A549 (cell line): ENCODE measurements at regions not wholly inside any gene's neighbourhood (a gene's known extent, or its start where the extent isn't known, plus 50 kb on each side); places are given as distances from the start of the nearest gene placed in this dataset.

Experiments
- ATAC-seq, 2 experiments: fragments of 200-7000 bp in 1 of 2; fragments of >200 bp in 1 of 2; cut with Nextera tagmentation in 1 of 2; cut with Tn5 transposase in 1 of 2; 3 replicates each; pipeline versions ENCODE4 v1.8.0 to v1.9.1; 2018 to 2020; ENCODE audit warnings: mild to moderate bottlenecking in 1 of 2, moderate library complexity in 1 of 2
- CTCF ChIA-PET: fragments of 300-600 bp; sonication (Branson Sonifier 250); formaldehyde crosslinking; extraction: SDS; loops from one replicate; lab custom pipeline; 2021; ENCODE audit warnings: antibody characterized with exemption, inconsistent platforms; lab: Yijun Ruan, JAX
- POLR2A ChIA-PET: fragments of 350-600 bp; formaldehyde crosslinking; extraction: SDS; loops from one replicate; lab custom pipeline; 2021; ENCODE audit warnings: antibody characterized with exemption, inconsistent platforms; lab: Yijun Ruan, JAX
- DNase-seq, 2 experiments: peaks; one replicate each; pipeline versions ENCODE4 v3.0.0 to v3.0.0-alpha.2; 2011 to 2016; ENCODE audit warnings: low read depth in 1 of 2, low spot score in 1 of 2
- FAIRE-seq: peaks from 2 replicates; lab custom pipeline; 2011; peaks lifted over from hg19 to GRCh38; lab: Jason Lieb, UNC
- H3K27ac ChIP-seq, 2 experiments: fragments of >200 bp; sonication (Bioruptor Twin); formaldehyde crosslinking; 3 replicates each; pipeline ENCODE4 v1.5.1; 2016 to 2017
- H3K4me1 ChIP-seq: fragments of >200 bp; sonication (Bioruptor Twin); formaldehyde crosslinking; 3 replicates; pipeline ENCODE4 v1.6.1; 2016
- H3K4me2 ChIP-seq: fragments of >200 bp; sonication (Bioruptor Twin); formaldehyde crosslinking; 3 replicates; pipeline ENCODE4 v1.6.1; 2016
- H3K4me3 ChIP-seq: fragments of >200 bp; sonication (Bioruptor Twin); formaldehyde crosslinking; 3 replicates; pipeline ENCODE4 v1.5.1; 2016
- H3K9me3 ChIP-seq: fragments of >200 bp; sonication (Bioruptor Twin); formaldehyde crosslinking; 3 replicates; pipeline ENCODE4 v1.6.1; 2016
- ATOH8 ChIP-seq: fragments of 250-450 bp; sonication (Bioruptor Pico); IDR thresholded peaks from 2 replicates; pipeline ENCODE4 v1.5.0; 2020; ENCODE audit warnings: low read depth, mild to moderate bottlenecking, moderate library complexity
- BCL3 ChIP-seq: fragments of >200 bp; sonication (Bioruptor Twin); formaldehyde crosslinking; IDR thresholded peaks from 3 replicates; pipeline ENCODE4 v1.6.1; 2016
- CHD4 ChIP-seq: fragments of 200-600 bp; sonication (generic); IDR thresholded peaks from 2 replicates; pipeline ENCODE4 v1.6.1; 2016; ENCODE audit warnings: antibody characterized with exemption, mild to moderate bottlenecking, borderline replicate concordance
- EHMT2 ChIP-seq: fragments of 200-600 bp; sonication (generic); IDR thresholded peaks from 2 replicates; pipeline ENCODE4 v1.6.1; 2016; ENCODE audit warnings: antibody characterized with exemption, low read depth, mild to moderate bottlenecking, moderate library complexity
- ELK1 ChIP-seq: fragments of 150-350 bp; IDR thresholded peaks from 2 replicates; pipeline ENCODE4 v1.6.1; 2014; ENCODE audit warnings: low read depth, mild to moderate bottlenecking, low read length
- FOSB ChIP-seq: fragments of 250-450 bp; sonication (Bioruptor Pico); IDR thresholded peaks from 2 replicates; pipeline ENCODE4 v1.5.0; 2020; ENCODE audit warnings: mild to moderate bottlenecking, moderate library complexity
- FOSL2 ChIP-seq, 2 experiments: fragments of 450-650 bp in 1 of 2; fragments of >200 bp in 1 of 2; sonication (Bioruptor Twin) in 1 of 2; formaldehyde crosslinking; IDR thresholded peaks; 2 replicates each; pipeline versions ENCODE4 v1.5.0 to v1.6.1; 2016 to 2020; ENCODE audit warnings: mild to moderate bottlenecking in 1 of 2, moderate library complexity in 1 of 2
- JUNB ChIP-seq: fragments of >200 bp; sonication (Bioruptor Twin); formaldehyde crosslinking; IDR thresholded peaks from 2 replicates; pipeline ENCODE4 v1.6.1; 2016
- KDM5A ChIP-seq: fragments of 200-600 bp; sonication (generic); IDR thresholded peaks from 2 replicates; pipeline ENCODE4 v1.6.1; 2016; ENCODE audit warnings: antibody characterized with exemption, mild to moderate bottlenecking
- MYC ChIP-seq: IDR thresholded peaks from 2 replicates; pipeline ENCODE4 v1.6.1; 2012; ENCODE audit warnings: mild to moderate bottlenecking, inconsistent platforms, low read length, improper control_type of control experiment, borderline replicate concordance
- NR3C1 ChIP-seq: fragments of >200 bp; sonication (Bioruptor Twin); formaldehyde crosslinking; IDR thresholded peaks from 3 replicates; pipeline ENCODE4 v1.6.1; 2017
- PBX3 ChIP-seq: IDR thresholded peaks from 2 replicates; pipeline ENCODE4 v1.6.1; 2012
- RCOR1 ChIP-seq: fragments of 150-350 bp; IDR thresholded peaks from 2 replicates; pipeline ENCODE4 v1.6.1; 2014; ENCODE audit warnings: antibody characterized with exemption, low read length, low read depth
- USF2 ChIP-seq: fragments of 450-650 bp; IDR thresholded peaks from 2 replicates; pipeline ENCODE4 v1.6.1; 2014; ENCODE audit warnings: antibody characterized with exemption
- WGBS: methylation state at CpG from one replicate; pipeline ENCODE4 v1.1.6; 2017; ENCODE audit errors: missing lambda C conversion rate; 5-methylcytosine and 5-hydroxymethylcytosine counted together

GRCh38 chr9:113654605-113655428 is 191.3 kb downstream of the RGS3 start (continued):
- no peak for TF ChIP-seq USF2

GRCh38 chr9:113656771-113657670 is 193.5 kb downstream of the RGS3 start:
- no peak overlapping the region for H3K27ac ChIP-seq
- H3K4me3 ChIP-seq = no peak overlapping the region
- TF ChIP-seq CHD4 = no peak
- no peak for TF ChIP-seq JUNB
- TF ChIP-seq RCOR1 = no peak
- no peak for TF ChIP-seq FOSL2 (IDR thresholded peaks at IDR 0.05)
- TF ChIP-seq FOSL2 (CRISPR knock-in tag; IDR thresholded peaks at IDR 0.05) = no peak
- no peak for TF ChIP-seq MYC
- no peak for TF ChIP-seq EHMT2
- TF ChIP-seq NR3C1 = no peak
- TF ChIP-seq ELK1 = no peak
- TF ChIP-seq FOSB = no peak
- TF ChIP-seq ATOH8 = no peak
- TF ChIP-seq KDM5A = no peak
- no peak for TF ChIP-seq BCL3
- no peak for TF ChIP-seq PBX3
- ATAC-seq = no peak
- H3K4me2 ChIP-seq = no peak overlapping the region
- POLR2A ChIA-PET = interaction anchor here (0.7 to 3.1 kb wide), 5 partner anchors 62 to 382 kb away, joined by 3 to 26 read pairs (median 8); partner anchors contain the start of genes C9orf43, CDC26, POLE3 and PRPF4
- no peaks in the 10 kb centered on the region for H3K9me3 ChIP-seq
- WGBS = 74% methylated on average over 20 of the region's 21 CpGs
- no peak for DNase-seq
- FAIRE-seq = no peak
- CTCF ChIA-PET = interaction anchor here (0.6 to 26.0 kb wide), 70 partner anchors 10 to 946 kb away, joined by 3 to 1349 read pairs (median 4); partner anchors contain the start of genes ALAD, BSPRY, C9orf43 and CDC26
- peaks cover 12% of the 10 kb centered on the region for H3K4me1 ChIP-seq
